ENCODE measurements at regions not wholly inside any gene's neighbourhood (a gene's known extent, or its start where the extent isn't known, plus 50 kb on each side); places are given as distances from the start of the nearest gene placed in this dataset.

DNA sequence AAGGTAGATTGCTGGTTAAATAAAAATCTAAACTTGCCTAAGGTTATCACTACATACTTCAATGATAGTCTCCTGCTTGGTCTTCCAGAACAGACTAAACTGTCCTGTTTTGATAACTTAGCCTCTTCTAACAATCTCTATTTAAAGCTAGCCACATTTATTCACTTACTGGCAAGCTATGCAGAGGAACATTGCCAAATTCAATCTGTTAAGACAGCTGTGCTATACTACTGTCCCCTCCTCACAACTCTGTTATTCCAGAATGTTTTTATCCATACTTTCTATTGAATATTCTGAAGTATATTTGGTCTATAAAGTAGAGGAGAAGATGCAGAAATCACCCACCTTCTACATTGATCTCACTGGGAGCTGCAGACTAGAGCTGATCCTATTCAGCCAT lies 594.0 kb upstream of the CCDC54 start (continued):
- TF ChIP-seq, protein P1, sequence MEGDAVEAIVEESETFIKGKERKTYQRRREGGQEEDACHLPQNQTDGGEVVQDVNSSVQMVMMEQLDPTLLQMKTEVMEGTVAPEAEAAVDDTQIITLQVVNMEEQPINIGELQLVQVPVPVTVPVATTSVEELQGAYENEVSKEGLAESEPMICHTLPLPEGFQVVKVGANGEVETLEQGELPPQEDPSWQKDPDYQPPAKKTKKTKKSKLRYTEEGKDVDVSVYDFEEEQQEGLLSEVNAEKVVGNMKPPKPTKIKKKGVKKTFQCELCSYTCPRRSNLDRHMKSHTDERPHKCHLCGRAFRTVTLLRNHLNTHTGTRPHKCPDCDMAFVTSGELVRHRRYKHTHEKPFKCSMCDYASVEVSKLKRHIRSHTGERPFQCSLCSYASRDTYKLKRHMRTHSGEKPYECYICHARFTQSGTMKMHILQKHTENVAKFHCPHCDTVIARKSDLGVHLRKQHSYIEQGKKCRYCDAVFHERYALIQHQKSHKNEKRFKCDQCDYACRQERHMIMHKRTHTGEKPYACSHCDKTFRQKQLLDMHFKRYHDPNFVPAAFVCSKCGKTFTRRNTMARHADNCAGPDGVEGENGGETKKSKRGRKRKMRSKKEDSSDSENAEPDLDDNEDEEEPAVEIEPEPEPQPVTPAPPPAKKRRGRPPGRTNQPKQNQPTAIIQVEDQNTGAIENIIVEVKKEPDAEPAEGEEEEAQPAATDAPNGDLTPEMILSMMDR (conservative IDR thresholded peaks at IDR 0.05; ENCODE audit: low read depth in 2 of 2), result no peak
- TF ChIP-seq EZH2 (IDR thresholded peaks at IDR 0.05; ENCODE audit: low read depth, unreplicated experiment) (no peak), NANOG (IDR thresholded peaks at IDR 0.05; ENCODE audit: borderline replicate concordance) (no peak), POLR2AphosphoS5 (IDR thresholded peaks at IDR 0.05; ENCODE audit: low read depth) (no peak), STAT1 (IDR thresholded peaks at IDR 0.05; ENCODE audit: unreplicated experiment) (no peak), JUNB (IDR thresholded peaks at IDR 0.05; ENCODE audit: unreplicated experiment) (no peak), EZH2phosphoT487 (IDR thresholded peaks at IDR 0.05; ENCODE audit: unreplicated experiment) (no peak), CREB1 (CRISPR knock-in tag; IDR thresholded peaks at IDR 0.05; ENCODE audit: low read depth) (no peak), ZNF114 (CRISPR knock-in tag; IDR thresholded peaks at IDR 0.05) (no peak)
- TF ChIP-seq, protein P2, sequence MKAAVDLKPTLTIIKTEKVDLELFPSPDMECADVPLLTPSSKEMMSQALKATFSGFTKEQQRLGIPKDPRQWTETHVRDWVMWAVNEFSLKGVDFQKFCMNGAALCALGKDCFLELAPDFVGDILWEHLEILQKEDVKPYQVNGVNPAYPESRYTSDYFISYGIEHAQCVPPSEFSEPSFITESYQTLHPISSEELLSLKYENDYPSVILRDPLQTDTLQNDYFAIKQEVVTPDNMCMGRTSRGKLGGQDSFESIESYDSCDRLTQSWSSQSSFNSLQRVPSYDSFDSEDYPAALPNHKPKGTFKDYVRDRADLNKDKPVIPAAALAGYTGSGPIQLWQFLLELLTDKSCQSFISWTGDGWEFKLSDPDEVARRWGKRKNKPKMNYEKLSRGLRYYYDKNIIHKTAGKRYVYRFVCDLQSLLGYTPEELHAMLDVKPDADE (IDR thresholded peaks at IDR 0.05), result no peak

DNA sequence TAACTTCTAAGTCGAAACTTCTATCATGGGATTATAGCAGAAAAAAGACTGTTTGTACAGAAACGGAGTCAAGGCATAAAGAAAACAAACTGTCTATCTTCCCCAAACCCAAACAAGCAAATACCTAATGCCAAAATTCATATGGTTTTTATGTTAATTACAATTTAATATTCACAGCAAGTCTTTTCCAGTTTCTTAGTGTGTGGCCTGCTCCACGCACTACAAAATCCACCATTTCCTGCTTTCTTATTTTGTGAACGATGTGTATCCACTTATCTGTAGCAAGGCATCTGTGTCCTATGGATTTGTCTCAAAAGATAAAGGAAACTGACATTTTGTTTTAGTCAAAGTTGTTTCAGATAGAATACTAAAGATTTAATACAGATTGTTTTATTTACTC lies 588.0 kb upstream of the CCDC54 start:
- Histone ChIP-seq H3F3A (replicated peaks; ENCODE audit: low read depth) (no peaks in the 10 kb centered on the region), H3K36me3 (ENCODE audit: insufficient read depth) (no peaks in the 10 kb centered on the region), H4K20me1 (replicated peaks; ENCODE audit: insufficient read depth) (no peaks in the 10 kb centered on the region), H3K4me2 (no peak overlapping the region), H3K27me3 (ENCODE audit: insufficient read depth) (no peaks in the 10 kb centered on the region), H2AFZ (no peak overlapping the region), H3K79me2 (replicated peaks; ENCODE audit: insufficient read depth) (no peaks in the 10 kb centered on the region), H3K9me2 (ENCODE audit: insufficient read depth) (peaks cover 10% of the 10 kb centered on the region), H3K27ac (ENCODE audit: low read depth) (no peak overlapping the region), H3K4me1 (ENCODE audit: insufficient read depth) (no peaks in the 10 kb centered on the region; the same call in 1 of the 2 replicates), H3K4me3 (no peak overlapping the region)
- DNase-seq (ENCODE audit: low spot score) (no peak), ATAC-seq (no peak)
- peaks cover 6% of the 10 kb centered on the region for H3K27me3 Mint-ChIP-seq (ENCODE audit: insufficient read depth, low read depth, poor library complexity)
- H3K4me3 Mint-ChIP-seq, result no peak overlapping the region
- no peaks in the 10 kb centered on the region for H3K4me1 Mint-ChIP-seq
- peaks cover 2% of the 10 kb centered on the region; the same call in 2 of the 3 replicates for H3K9me3 Mint-ChIP-seq
- no peak overlapping the region for H3K27ac Mint-ChIP-seq
- no peaks in the 10 kb centered on the region for H3K36me3 Mint-ChIP-seq (ENCODE audit: low read depth)
- TF ChIP-seq, protein P3, sequence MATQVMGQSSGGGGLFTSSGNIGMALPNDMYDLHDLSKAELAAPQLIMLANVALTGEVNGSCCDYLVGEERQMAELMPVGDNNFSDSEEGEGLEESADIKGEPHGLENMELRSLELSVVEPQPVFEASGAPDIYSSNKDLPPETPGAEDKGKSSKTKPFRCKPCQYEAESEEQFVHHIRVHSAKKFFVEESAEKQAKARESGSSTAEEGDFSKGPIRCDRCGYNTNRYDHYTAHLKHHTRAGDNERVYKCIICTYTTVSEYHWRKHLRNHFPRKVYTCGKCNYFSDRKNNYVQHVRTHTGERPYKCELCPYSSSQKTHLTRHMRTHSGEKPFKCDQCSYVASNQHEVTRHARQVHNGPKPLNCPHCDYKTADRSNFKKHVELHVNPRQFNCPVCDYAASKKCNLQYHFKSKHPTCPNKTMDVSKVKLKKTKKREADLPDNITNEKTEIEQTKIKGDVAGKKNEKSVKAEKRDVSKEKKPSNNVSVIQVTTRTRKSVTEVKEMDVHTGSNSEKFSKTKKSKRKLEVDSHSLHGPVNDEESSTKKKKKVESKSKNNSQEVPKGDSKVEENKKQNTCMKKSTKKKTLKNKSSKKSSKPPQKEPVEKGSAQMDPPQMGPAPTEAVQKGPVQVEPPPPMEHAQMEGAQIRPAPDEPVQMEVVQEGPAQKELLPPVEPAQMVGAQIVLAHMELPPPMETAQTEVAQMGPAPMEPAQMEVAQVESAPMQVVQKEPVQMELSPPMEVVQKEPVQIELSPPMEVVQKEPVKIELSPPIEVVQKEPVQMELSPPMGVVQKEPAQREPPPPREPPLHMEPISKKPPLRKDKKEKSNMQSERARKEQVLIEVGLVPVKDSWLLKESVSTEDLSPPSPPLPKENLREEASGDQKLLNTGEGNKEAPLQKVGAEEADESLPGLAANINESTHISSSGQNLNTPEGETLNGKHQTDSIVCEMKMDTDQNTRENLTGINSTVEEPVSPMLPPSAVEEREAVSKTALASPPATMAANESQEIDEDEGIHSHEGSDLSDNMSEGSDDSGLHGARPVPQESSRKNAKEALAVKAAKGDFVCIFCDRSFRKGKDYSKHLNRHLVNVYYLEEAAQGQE (IDR thresholded peaks at IDR 0.05; ENCODE audit: unreplicated experiment), result no peak
- TF ChIP-seq ZNF331 (CRISPR knock-in tag; IDR thresholded peaks at IDR 0.05; ENCODE audit: low read depth), result no peak
- TF ChIP-seq, protein P2 (IDR thresholded peaks at IDR 0.05), result no peak
- TF ChIP-seq EZH2phosphoT487 (IDR thresholded peaks at IDR 0.05; ENCODE audit: unreplicated experiment), result no peak
- TF ChIP-seq EZH2 (IDR thresholded peaks at IDR 0.05; ENCODE audit: low read depth, unreplicated experiment), result no peak
- TF ChIP-seq, protein P1 (conservative IDR thresholded peaks at IDR 0.05; ENCODE audit: low read depth in 2 of 2), result no peak
- TF ChIP-seq STAT1 (IDR thresholded peaks at IDR 0.05; ENCODE audit: unreplicated experiment), result no peak
- no peak for TF ChIP-seq CREB1 (CRISPR knock-in tag; IDR thresholded peaks at IDR 0.05; ENCODE audit: low read depth)
- TF ChIP-seq JUNB (IDR thresholded peaks at IDR 0.05; ENCODE audit: unreplicated experiment), result no peak

All from GM23338 (cell line).